HG03103 (cell line): ENCODE measurements at regions not wholly inside any gene's neighbourhood (a gene's known extent, or its start where the extent isn't known, plus 50 kb on each side); places are given as distances from the start of the nearest gene placed in this dataset.
"Not testable (repeated sequence)": the region's sequence is repeated elsewhere in the genome, so short reads cannot be mapped to it uniquely, and the experiment has no call there.

Source experiments
- ATAC-seq: cut with Tn5 transposase; IDR thresholded peaks from one replicate; pipeline ENCODE4 v1.9.1; 2021; ENCODE audit warnings: low read depth; ENCODE audit not compliant: unreplicated experiment

DNA sequence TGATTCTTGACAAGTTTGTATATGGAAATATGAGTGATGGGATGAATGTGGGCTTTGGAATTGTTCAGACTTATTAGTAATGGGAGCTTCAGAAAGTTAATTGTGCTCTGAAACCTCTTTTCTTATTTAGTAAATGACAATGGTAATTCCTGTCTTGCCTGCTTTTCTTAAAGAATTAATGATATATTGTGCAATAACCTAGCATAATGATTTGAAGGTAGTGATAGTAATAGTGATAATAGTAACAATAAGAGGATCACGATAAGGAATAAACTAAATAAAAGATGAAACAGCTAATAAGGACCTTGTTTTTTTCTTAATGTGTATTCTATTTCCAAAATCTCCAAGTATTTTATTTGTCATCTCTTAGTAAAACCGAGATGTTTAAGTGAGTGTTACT lies 245.0 kb upstream of the CPHXL start:
- ATAC-seq, result no peak

DNA sequence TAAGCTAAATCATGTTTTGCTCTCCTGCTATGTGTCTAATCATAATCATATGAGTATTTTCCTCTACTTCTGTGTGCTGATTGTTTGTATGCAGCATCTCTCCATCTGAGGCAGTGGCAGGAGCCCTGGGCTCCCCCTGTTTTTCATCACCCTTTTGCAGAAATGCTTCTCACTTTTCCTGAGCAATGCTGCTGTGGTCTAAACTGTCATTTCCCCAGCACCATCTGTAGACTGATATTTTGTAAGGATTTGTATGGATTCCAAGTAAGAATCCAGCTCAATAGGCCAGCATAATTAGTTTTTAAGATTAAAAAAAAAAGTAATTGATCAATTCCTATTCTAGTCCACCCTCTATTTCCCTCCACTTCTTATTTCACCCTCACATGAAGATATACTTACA lies 257.0 kb upstream of the CPHXL start:
- ATAC-seq, result no peak

DNA sequence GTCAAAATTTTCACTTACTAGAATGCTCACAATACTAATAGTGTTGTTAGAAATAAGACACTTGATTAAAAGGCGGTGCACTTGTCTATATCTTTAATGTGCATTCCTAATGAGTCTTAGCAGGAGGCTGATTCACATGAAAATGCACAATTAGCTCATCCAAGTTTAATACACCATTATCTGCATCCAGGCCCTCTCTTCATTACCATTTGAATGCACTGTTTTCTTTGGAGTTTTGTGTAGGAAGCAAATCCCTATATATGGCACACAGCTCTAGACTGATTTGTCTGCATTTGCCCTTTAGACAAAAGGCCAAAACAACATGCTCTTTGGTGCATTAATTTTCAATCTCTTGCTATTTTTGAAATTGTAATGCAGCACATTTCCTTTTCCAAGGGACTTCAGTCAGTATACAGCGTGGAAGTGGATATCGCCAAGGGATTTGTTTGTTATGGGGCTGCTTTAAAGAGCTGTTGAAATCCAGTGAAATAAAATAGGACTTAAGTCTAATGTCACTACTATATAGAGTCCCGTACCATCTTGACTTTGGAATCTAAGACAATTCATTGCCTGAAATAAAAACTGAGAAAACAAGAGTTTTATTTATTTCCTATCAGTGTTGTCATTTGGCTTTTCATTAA lies 257.6 kb upstream of the CPHXL start:
- ATAC-seq, result no peak

DNA sequence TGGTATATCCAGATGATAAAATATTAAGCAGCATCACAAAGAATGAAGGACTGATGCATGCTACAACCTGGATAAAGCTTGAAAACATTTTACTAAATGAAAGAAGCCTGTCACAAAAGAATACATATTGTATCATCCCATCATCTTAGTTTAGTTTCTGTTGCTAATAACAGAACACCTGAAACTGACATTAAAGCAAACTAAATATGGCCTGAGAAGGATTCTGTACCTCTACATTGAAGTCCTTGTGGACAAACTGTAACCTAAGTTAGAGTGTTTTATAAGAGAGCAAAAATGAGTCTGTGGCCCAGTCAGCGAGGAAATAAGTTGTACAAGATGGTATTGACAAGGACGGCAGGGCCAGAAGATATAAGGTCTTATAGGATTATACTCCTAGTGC lies 261.0 kb upstream of the CPHXL start:
- ATAC-seq, result no peak

DNA sequence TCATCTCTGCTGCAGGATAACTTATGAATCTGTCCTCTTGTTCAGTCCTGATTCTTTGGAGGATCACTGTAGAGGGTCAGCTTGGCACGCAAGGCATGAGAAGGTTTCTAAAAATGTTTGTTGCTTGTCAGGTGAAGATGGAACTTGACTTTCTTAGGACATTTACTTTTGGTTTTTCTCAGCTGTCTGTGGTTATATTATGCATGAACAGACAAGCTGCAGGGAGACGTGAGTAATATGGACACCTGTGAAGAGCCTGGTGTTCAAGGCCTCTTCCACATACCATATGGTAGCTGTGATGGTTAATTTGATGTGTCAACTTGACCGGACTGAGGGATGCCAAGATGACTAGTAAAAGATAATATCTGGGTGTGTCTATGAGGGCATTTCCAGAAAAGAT lies 270.2 kb upstream of the CPHXL start:
- no peak for ATAC-seq

DNA sequence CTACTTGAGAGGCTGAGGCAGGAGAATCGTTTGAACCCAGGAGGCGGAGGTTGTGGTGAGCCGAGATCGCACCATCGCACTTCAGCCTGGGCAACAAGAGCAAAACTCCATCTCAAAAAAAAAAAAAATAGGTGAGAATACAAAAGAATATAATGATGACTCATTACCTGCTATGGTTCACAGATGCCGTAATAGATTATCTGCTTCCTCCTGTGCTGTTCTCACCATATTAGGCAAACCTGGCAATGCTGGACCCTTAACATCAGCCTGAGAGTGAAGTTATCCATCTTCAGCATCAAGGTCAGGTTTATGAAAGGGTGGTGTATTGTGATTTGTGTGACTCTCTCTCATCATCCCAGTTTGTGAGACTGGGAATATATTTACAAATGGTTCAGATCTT lies 271.3 kb upstream of the CPHXL start:
- no peak for ATAC-seq

DNA sequence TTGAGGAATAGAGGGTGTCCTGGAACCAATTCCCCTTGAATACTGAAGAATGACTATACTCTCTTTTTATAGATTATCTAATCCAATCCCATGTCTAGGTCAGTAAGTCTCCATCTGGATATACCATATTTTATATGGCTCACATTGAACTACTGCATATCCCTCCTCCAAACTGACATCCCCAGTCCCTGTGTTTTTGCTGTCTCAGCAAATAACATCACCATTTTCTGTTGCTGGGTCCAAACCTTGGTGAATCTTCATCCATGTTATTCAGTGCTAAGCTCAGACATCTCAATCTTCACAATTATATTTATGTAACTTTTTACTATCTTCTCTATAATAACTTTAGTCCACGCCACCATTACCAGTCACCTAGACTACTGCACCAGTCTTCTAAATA lies 269.6 kb upstream of the CNTNAP4 start:
- no peak for ATAC-seq

DNA sequence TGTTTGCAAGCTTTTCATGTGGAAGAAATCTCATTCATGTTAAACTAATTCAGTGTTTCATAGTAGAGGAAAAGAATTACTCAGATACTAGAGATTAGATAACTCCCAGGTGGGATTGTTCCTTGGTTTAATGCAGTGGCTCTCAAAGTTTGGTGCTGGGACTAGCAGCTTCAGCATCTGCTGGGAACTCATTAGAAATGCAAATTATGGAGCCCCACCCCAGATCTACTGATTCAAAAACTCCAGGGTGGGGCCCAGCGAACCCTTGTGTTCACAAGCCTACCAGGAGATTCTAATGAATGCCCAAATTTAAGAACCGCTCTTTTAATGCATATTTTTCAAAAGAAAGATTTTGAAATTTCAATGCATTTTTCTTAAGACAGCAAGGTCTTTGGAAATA lies 253.4 kb upstream of the CNTNAP4 start:
- no peak for ATAC-seq

DNA sequence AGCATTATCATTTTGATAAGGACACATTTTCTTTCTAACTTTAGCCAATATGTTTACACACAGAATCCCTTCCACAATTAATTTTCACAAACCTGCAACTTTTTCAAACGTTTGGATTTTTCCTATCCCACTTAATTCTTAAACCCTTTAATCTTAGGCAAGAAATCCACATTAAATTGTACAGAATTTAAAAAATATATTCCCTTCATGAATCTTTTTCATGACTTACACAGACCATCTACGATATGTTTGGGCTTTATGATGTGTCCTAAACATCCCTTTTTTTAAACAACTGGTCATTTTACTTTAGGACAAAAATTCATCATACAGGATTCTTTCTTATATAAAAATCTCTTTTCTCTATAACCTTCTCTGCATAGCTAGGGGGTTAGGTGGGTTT lies 241.5 kb upstream of the CNTNAP4 start:
- no peak for ATAC-seq

DNA sequence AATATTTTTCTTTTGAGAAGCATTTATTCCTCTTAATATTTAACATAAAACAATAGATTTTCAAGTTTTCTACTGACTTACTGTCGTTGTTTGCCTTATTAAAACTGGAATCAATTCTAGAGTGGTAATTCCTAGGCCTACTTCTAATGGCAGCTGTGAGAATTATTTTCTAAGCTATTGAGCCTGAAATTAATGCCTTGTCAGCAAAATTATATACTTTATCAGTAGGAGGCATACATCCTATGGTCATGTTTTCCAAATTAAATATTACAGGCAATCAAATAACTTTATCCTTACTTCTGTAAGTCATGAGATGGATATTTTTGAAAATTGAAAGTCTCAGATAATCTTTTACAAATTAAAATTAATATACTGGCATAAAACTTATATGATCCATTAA lies 239.1 kb upstream of the CNTNAP4 start:
- ATAC-seq, result no peak

DNA sequence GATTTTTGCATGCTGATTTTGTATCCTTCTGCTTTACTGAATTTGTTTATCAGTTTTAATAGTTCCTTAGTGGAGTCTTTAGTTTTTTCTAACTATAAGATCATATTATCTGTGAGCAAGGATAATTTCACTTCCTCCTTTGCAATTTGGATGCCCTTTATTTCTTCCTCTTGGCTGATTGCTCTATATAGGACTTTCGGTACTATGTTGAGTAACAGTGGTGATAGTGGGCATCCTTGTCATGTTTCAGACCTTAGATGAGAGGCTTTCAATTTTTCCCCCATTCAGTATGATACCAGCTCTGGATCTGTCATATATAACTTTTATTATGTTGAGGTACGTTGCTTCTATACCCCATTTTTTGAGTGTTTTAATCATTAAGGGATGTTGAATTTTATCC lies 224.5 kb upstream of the CNTNAP4 start:
- ATAC-seq, result no peak

DNA sequence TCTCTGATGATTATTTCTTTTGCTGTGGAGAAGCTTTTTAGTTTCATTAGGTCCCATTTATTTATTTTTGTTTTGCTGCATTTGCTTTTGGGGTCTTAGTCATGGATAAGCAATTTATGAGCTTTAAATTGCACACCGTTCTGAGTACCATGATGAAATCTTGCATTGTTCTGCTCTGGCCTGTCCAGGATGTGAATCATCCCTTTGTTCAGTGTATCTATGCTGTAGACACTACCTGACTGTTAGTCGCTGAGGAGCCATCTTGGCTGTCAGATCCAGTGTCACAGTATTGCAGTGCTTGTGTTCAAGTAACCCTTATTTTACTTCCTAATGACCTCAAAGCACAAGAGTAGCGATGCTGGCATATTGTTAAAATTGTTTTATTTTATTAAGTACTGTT lies 218.0 kb upstream of the CNTNAP4 start:
- ATAC-seq, result no peak

DNA sequence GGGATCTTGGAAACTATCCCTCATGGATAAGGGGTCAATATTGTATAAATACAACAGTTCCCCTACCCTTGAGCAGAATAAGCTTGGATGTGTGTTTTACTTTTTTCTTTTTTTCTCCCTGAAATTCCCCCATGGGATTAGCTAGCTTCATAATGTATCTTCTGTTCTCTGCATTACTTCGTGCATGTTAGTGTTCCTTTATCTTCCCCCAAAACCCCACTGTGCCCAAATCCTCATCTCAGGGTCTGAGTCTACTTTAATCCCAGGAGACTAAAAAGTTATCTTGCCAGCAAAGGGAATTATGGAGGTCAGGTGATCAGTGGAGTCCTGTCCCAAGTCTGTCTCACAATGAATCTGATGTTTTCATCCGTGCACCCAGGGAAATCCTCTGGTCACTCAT lies 217.5 kb upstream of the CNTNAP4 start:
- no peak for ATAC-seq

DNA sequence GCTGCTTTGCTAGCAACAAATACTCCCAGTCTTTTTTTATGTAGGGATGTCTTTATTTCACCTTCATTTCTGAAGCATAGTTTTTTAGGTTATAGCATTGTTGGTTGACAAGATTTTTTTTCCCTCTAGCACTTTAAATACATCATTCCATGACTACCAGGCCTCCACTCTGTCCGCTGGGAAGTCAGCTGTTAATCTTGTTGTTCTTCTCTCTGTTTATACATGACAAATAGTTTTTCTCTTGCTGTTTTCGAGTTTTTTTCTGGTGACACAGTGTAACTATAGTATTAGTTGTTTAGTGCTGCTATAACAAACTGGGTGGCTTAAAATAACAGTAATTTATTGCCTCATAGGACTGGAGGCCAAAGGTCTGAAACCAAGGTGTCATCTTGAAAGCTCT lies 205.5 kb upstream of the CNTNAP4 start:
- no peak for ATAC-seq

DNA sequence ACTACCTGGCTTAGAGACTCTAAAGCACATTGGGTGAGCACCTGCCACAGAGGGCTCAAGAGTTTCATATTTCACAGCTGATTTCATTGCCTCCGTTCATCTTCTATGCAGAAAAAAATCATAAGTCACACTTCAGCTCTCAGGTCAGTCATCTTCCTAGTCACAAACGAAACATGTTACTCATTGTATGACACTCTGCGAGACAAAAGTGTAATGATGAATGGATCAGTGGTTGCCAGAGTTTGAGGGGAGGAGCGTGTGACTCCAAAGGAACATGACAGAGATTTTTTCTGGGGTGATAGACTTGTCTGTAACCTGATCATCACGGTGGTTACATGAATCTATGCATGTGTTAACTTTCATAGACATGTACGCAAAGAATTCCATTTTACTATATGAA lies 195.2 kb upstream of the CNTNAP4 start:
- ATAC-seq, result no peak

DNA sequence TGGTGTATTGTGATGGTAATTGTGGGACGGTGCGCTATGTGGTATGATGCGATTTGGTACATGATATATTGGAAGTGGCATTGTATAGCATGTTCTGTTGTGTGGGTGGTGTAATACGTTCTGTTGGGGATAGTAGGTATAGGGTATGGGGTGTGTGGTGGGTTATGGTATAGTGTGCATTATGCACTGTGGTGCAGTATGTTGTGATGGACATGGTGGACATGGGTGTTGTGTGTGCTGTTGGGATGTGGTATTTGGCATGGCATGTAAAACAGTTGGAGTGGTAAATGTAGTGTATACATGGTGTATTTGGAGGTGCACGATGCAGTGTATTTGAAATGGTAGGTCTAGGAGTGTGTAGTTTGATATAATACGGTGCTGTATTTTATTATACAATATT lies 170.6 kb upstream of the CNTNAP4 start:
- ATAC-seq, result no peak

DNA sequence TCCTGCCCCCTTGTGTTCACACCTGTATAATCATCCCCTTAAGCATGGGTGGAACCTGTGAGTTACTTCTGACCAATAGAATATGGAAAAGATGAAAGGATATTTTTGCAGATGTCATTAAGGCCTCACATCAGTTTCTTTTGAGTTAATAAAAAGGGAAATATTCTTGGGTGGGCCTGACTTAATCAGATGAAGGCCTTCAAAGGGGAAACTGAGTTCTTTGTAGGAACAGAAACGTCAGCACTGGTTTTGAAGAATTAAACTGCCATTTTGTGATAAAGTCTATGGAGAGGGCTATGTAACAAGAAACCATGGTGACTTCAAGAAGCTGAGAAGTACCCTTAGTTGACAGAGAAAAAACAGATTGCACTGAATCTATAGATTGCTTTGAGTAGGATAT lies 168.7 kb upstream of the CNTNAP4 start:
- no peak for ATAC-seq

DNA sequence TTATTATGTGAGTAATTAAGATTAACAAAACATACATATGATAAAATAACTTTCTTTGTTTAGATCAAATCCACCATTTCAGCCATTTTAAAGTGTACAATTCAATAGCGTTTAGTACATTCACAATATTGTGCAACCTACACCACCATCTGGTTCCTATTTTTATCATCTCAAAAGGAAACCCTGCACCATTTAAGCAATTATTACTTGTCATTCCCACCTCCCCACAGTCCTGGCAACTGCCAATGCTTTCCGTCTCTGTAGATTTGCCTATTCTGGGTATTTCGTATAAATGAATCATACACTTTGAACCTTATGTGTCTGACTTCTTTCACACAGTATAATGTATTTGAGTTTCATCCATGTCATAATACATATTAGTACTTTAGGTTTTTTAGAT lies 162.5 kb upstream of the CNTNAP4 start:
- no peak for ATAC-seq

DNA sequence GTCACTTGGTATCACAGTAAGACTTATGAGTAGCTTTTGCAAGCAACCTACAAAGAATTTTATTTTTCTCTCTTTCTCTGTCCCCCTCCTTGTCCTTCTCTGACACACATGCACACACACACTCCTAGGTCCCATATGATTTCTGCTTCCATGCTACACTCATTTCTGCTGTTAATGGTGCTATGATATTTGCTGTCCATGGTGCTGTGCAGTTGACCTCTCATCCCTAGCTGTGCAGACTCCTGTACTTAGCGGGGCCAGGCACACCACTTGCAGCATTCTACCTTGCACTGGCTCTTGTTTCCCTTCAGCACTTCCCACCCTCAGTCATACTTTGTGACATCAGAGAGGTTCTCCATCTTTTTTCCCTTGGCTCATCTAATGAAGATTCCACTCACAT lies 158.9 kb upstream of the CNTNAP4 start:
- no peak for ATAC-seq

DNA sequence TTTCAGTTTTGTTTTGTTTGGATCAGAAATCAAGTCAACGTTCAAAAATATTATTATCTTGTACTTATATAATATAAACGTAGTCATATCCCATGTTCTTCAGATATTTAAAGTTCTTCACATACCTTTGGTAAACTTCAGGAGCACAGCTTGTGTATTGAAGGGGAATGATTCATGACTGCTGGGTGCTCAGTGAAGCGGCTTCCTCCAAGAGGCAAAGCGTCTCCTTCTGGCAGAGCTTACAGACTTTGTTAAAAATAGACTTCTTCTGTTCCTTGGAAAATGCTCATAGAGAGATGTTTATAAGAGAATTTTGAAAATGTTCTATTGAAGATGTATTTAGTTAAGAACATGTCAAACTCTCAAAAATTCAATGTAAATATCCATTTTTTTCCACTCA lies 155.6 kb upstream of the CNTNAP4 start:
- ATAC-seq, result no peak

DNA sequence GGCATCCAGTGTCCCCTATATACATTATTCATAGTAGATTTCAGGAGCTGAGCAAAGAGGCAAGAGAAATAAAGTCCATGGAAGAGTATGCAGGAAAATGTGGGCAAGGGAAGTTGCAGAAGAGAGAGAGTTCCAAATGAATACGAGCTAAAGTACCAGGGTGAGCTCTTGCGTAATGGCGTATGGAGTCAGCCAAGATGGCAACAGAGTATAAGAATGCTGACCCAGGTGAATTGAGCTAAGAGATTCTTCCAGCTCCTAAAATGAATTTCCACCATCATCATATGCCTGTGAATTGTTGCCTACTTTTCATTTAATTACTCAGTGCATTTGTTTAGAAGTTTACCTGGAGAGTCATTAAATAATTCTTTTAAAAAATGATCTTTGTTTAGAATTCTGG lies 153.2 kb upstream of the CNTNAP4 start:
- no peak for ATAC-seq

DNA sequence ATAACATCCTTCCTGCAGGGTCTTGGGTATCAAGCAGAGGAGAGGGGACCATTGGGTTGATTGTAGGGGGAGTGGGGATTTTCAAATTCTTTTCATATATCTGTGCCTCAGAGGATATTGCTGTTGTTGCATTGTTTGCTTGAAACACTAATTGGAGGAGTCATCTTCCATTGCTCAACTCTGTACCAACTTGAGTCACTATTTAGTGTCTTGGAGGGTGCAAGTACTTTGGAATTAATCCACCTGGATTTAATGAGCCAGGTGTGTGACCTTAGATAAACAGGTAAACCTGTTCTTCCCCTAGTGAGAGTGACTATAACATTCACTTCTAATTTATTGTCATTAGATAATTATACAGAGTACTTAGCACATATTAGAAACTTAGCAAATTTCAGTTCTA lies 151.3 kb upstream of the CNTNAP4 start:
- no peak for ATAC-seq

DNA sequence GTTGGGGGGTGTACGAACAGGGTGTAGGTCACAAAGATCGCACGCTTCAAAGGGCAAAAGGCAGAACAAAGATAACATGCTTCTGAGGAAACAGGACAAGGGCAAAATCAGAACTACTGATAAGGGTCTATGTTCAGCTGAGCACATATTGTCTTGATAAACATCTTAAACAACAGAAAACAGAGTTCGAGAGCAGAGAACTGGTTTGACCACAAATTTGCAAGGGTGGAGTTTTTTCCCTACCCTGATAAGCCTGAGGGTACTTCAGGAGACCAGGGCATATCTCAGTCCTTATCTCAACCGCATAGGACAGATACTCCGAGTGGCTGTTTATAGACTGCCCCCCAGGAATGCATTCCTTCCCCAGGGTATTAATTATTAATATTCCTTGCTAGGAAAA lies 139.1 kb upstream of the CNTNAP4 start:
- ATAC-seq, result not testable (repeated sequence)
